ENCODE measurements at regions not wholly inside any gene's neighbourhood (a gene's known extent, or its start where the extent isn't known, plus 50 kb on each side); places are given as distances from the start of the nearest gene placed in this dataset.

GRCh38 chr5:164335837-164336236 lies 830.4 kb downstream of the MAT2B start:
- Histone ChIP-seq H3K4me1 (no peaks in the 10 kb centered on the region), H3K27ac (no peak overlapping the region), H3K4me3 (no peak overlapping the region), H3K9me3 (no peaks in the 10 kb centered on the region), H3K27me3 (no peaks in the 10 kb centered on the region), H3K36me3 (no peaks in the 10 kb centered on the region)
- 67 to 77% methylated on average over 1 of the region's 1 CpG for WGBS, 2 donors
- TF ChIP-seq CTCF (IDR thresholded peaks at IDR 0.05) = no peak
- peak in 1 of 4 donors; percentile 12 for ATAC-seq
- DNase-seq = no peak
- intact Hi-C loops (cut with DNase I) = no loop called here
- FAIRE-seq = no peak

GRCh38 chr5:164336276-164336675 lies 830.9 kb downstream of the MAT2B start:
- Histone ChIP-seq H3K27ac (no peak overlapping the region), H3K9me3 (no peaks in the 10 kb centered on the region), H3K36me3 (no peaks in the 10 kb centered on the region), H3K4me1 (no peaks in the 10 kb centered on the region), H3K4me3 (no peak overlapping the region), H3K27me3 (no peaks in the 10 kb centered on the region)
- DNase-seq (no peak), FAIRE-seq (no peak), ATAC-seq (no peak)
- intact Hi-C loops (cut with DNase I) = no loop called here
- TF ChIP-seq CTCF (IDR thresholded peaks at IDR 0.05) = no peak
- 33 to 35% methylated on average over 1 of the region's 1 CpG for WGBS, 2 donors

GRCh38 chr5:164336906-164337305 lies 831.5 kb downstream of the MAT2B start:
- no peak for TF ChIP-seq CTCF (IDR thresholded peaks at IDR 0.05)

GRCh38 chr5:164341056-164341619 lies 835.7 kb downstream of the MAT2B start:
- no peak overlapping the region for H3K4me3 ChIP-seq
- FAIRE-seq = no peak
- H3K9me3 ChIP-seq = no peaks in the 10 kb centered on the region
- ATAC-seq = no peak
- WGBS, 2 donors = 30 to 31% methylated on average over 2 of the region's 2 CpGs
- DNase-seq = no peak
- H3K27ac ChIP-seq = no peak overlapping the region
- no peaks in the 10 kb centered on the region for H3K36me3 ChIP-seq
- H3K27me3 ChIP-seq = no peaks in the 10 kb centered on the region
- TF ChIP-seq CTCF (IDR thresholded peaks at IDR 0.05) = no peak
- intact Hi-C loops (cut with DNase I) = no loop called here
- H3K4me1 ChIP-seq = no peaks in the 10 kb centered on the region

More at GRCh38 chr5:164336906-164337305, 831.5 kb downstream of the MAT2B start:
- FAIRE-seq (no peak), DNase-seq (no peak), ATAC-seq (no peak)
- 46 to 65% methylated on average over 2 of the region's 2 CpGs for WGBS, 2 donors
- H3K27ac ChIP-seq = no peak overlapping the region
- no peaks in the 10 kb centered on the region for H3K9me3 ChIP-seq
- intact Hi-C loops (cut with DNase I) = no loop called here
- no peaks in the 10 kb centered on the region for H3K27me3 ChIP-seq
- H3K4me1 ChIP-seq = no peaks in the 10 kb centered on the region
- no peak overlapping the region for H3K4me3 ChIP-seq
- no peaks in the 10 kb centered on the region for H3K36me3 ChIP-seq

GRCh38 chr5:164345173-164345849 lies 839.9 kb downstream of the MAT2B start:
- intact Hi-C loops (cut with DNase I) = no loop called here

More at GRCh38 chr5:164345173-164345849, 839.9 kb downstream of the MAT2B start:
- FAIRE-seq (no peak), ATAC-seq (peak in 3 of 4 donors; percentile 32 to 57 (median 48)), DNase-seq (peak in 2 of 6 donors; percentile 13 to 36)
- no peak overlapping the region for H3K27ac ChIP-seq
- no peaks in the 10 kb centered on the region for H3K27me3 ChIP-seq
- 30 to 34% methylated on average over 4 of the region's 4 CpGs for WGBS, 2 donors
- H3K4me3 ChIP-seq = no peak overlapping the region
- no peaks in the 10 kb centered on the region for H3K4me1 ChIP-seq
- H3K36me3 ChIP-seq = no peaks in the 10 kb centered on the region
- TF ChIP-seq CTCF (IDR thresholded peaks at IDR 0.05) = no peak
- H3K9me3 ChIP-seq = no peaks in the 10 kb centered on the region

Data from pancreas (tissue), 10 donors.